ENCODE measurements at regions not wholly inside any gene's neighbourhood (a gene's known extent, or its start where the extent isn't known, plus 50 kb on each side); places are given as distances from the start of the nearest gene placed in this dataset.

- TF ChIP-seq POLR2A (IDR thresholded peaks at IDR 0.05) (no peak), CTCF (IDR thresholded peaks at IDR 0.05) (no peak)
Observed at GRCh38 chr4:112897543-112897942, 151.9 kb upstream of the ANK2 start.

Data from prostate gland (tissue), 2 donors.